Neural progenitor cell (in vitro differentiated cells): ENCODE measurements at regions not wholly inside any gene's neighbourhood (a gene's known extent, or its start where the extent isn't known, plus 50 kb on each side); places are given as distances from the start of the nearest gene placed in this dataset.

ENCODE experiments used
- EZH2 ChIP-seq: fragments of 200-600 bp; sonication (generic); IDR thresholded peaks from 2 replicates; pipeline ENCODE4 v1.6.1; 2017; ENCODE audit warnings: antibody characterized with exemption, mild to moderate bottlenecking, moderate library complexity
- TF ChIP-seq, protein P1 (sequence below): fragments of 200-600 bp; sonication (generic); IDR thresholded peaks from 2 replicates; pipeline ENCODE4 v1.5.1; 2017; ENCODE audit warnings: antibody characterized with exemption, mild to moderate bottlenecking

DNA sequence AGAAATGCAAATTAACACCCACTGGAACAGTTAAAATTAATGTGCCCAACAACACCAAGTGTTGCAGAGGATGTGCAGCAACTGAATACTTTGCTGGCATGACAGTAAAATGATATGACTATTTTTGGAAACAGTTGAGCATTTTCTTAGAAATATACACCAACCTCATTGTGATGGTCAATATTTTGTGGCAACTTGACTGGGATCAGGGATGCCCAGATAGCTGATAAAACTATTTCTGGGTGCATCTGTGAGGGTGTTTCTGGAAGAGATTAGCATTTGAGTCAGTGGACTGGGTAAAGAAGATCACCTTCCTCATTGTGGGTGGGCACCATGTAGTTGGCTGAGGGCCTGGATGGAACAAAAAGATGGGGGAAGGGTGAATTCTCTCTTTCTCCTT, 57.9 kb downstream of the RPLP1 start:
- TF ChIP-seq, protein P1, sequence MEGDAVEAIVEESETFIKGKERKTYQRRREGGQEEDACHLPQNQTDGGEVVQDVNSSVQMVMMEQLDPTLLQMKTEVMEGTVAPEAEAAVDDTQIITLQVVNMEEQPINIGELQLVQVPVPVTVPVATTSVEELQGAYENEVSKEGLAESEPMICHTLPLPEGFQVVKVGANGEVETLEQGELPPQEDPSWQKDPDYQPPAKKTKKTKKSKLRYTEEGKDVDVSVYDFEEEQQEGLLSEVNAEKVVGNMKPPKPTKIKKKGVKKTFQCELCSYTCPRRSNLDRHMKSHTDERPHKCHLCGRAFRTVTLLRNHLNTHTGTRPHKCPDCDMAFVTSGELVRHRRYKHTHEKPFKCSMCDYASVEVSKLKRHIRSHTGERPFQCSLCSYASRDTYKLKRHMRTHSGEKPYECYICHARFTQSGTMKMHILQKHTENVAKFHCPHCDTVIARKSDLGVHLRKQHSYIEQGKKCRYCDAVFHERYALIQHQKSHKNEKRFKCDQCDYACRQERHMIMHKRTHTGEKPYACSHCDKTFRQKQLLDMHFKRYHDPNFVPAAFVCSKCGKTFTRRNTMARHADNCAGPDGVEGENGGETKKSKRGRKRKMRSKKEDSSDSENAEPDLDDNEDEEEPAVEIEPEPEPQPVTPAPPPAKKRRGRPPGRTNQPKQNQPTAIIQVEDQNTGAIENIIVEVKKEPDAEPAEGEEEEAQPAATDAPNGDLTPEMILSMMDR: no peak
- no peak for TF ChIP-seq EZH2
